ENCODE measurements at regions not wholly inside any gene's neighbourhood (a gene's known extent, or its start where the extent isn't known, plus 50 kb on each side); places are given as distances from the start of the nearest gene placed in this dataset.

GRCh38 chr6:21502682-21503081 is 90.9 kb upstream of the SOX4 start:
- Histone ChIP-seq H3K4me1 (no peaks in the 10 kb centered on the region), H3K27me3 (no peaks in the 10 kb centered on the region), H3K36me3 (no peaks in the 10 kb centered on the region), H3K27ac (no peak overlapping the region), H3K9me3 (no peaks in the 10 kb centered on the region), H3K4me3 (no peak overlapping the region)
- 97 to 100% methylated on average over 1 of the region's 1 CpG for WGBS, 2 donors
- DNase-seq: no peak
- ATAC-seq (ENCODE audit: low FRiP score in 2 of 2): no peak
- TF ChIP-seq POLR2A (IDR thresholded peaks at IDR 0.05) (no peak), EP300 (IDR thresholded peaks at IDR 0.05) (no peak), CTCF (IDR thresholded peaks at IDR 0.05) (no peak), POLR2AphosphoS5 (IDR thresholded peaks at IDR 0.05) (no peak)

GRCh38 chr6:21504790-21505189 is 88.8 kb upstream of the SOX4 start:
- DNase-seq: peak in 1 of 2 donors; percentile 24
- H3K4me3 ChIP-seq: no peak overlapping the region
- no peak overlapping the region for H3K27ac ChIP-seq
- TF ChIP-seq POLR2A (IDR thresholded peaks at IDR 0.05): no peak
- TF ChIP-seq CTCF (IDR thresholded peaks at IDR 0.05): no peak
- no peak for TF ChIP-seq POLR2AphosphoS5 (IDR thresholded peaks at IDR 0.05)
- no peak for TF ChIP-seq EP300 (IDR thresholded peaks at IDR 0.05)
- no peaks in the 10 kb centered on the region for H3K9me3 ChIP-seq
- 48 to 55% methylated on average over 6 of the region's 6 CpGs for WGBS, 2 donors
- H3K27me3 ChIP-seq: no peaks in the 10 kb centered on the region
- no peaks in the 10 kb centered on the region for H3K4me1 ChIP-seq
- ATAC-seq (ENCODE audit: low FRiP score in 2 of 2): no peak
- no peaks in the 10 kb centered on the region for H3K36me3 ChIP-seq

GRCh38 chr6:21505574-21505990 is 88.0 kb upstream of the SOX4 start:
- no peaks in the 10 kb centered on the region for H3K36me3 ChIP-seq
- H3K27ac ChIP-seq: no peak overlapping the region
- no peak for TF ChIP-seq POLR2AphosphoS5 (IDR thresholded peaks at IDR 0.05)
- no peak for TF ChIP-seq POLR2A (IDR thresholded peaks at IDR 0.05)
- TF ChIP-seq EP300 (IDR thresholded peaks at IDR 0.05): no peak
- TF ChIP-seq CTCF (IDR thresholded peaks at IDR 0.05): no peak
- H3K4me3 ChIP-seq: no peak overlapping the region
- DNase-seq (no peak), ATAC-seq (ENCODE audit: low FRiP score in 2 of 2) (no peak)
- H3K27me3 ChIP-seq: no peaks in the 10 kb centered on the region
- WGBS, 2 donors: 87 to 91% methylated on average over 5 of the region's 5 CpGs
- H3K9me3 ChIP-seq: no peaks in the 10 kb centered on the region
- H3K4me1 ChIP-seq: no peaks in the 10 kb centered on the region

- WGBS, 2 donors: 87 to 94% methylated on average over 4 of the region's 4 CpGs
- H3K4me3 ChIP-seq: no peak overlapping the region
These were observed 87.4 kb upstream of the SOX4 start for GRCh38 chr6:21506126-21506525.

More at GRCh38 chr6:21506126-21506525, 87.4 kb upstream of the SOX4 start:
- H3K4me1 ChIP-seq: no peaks in the 10 kb centered on the region
- ATAC-seq (ENCODE audit: low FRiP score in 2 of 2) (no peak), DNase-seq (no peak)
- TF ChIP-seq CTCF (IDR thresholded peaks at IDR 0.05) (no peak), EP300 (IDR thresholded peaks at IDR 0.05) (no peak), POLR2A (IDR thresholded peaks at IDR 0.05) (no peak), POLR2AphosphoS5 (IDR thresholded peaks at IDR 0.05) (no peak)
- H3K27ac ChIP-seq: no peak overlapping the region
- H3K9me3 ChIP-seq: no peaks in the 10 kb centered on the region
- H3K36me3 ChIP-seq: no peaks in the 10 kb centered on the region
- H3K27me3 ChIP-seq: no peaks in the 10 kb centered on the region
